AML-193 (cell line): ENCODE measurements at regions not wholly inside any gene's neighbourhood (a gene's known extent, or its start where the extent isn't known, plus 50 kb on each side); places are given as distances from the start of the nearest gene placed in this dataset.
"Not testable (repeated sequence)": the region's sequence is repeated elsewhere in the genome, so short reads cannot be mapped to it uniquely, and the experiment has no call there.

Source experiments
- DNase-seq, 2 experiments: peaks; one replicate each; lab custom pipeline; 2025; lab: John Stamatoyannopoulos, UW

DNA sequence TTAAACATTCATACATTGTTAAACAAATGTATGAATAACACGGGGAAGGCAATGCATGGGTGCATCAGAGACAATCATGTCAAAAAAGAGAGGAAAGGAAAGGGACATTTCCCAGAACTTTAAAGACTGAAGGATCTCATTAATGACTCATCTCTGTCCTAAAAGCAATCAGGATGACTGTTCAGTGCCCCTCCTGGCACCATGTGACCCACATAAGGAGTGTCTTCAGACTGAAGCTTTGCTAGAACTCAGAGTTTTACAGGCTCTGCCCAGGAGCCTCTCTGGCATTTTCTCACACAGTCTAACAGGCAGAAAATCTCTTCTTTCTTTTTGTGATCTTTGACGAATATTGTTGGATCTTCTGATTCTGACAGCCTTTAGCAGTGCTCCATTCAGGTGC is 315.3 kb downstream of the OTUD1 start:
- DNase-seq, result no peak

DNA sequence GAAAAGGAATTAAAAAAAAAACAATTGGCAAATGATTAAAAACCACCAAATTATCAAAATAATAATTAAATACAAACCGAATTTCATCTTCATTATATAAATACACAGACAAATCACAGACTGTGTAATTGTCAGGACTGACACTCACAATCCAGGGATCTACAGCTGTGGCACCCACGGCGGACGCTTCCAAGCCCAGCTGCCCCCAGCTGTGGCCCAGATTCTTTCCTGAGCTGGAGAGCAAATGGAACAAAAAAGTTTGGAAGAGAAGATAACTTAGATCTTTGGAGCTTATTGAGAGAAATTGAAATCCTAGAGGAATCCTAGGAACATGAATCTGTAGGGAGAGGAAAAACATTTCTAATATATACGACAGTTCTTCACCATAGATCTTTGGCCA is 316.1 kb downstream of the OTUD1 start:
- DNase-seq, result no peak

- DNase-seq, result no peak
These were observed 316.7 kb downstream of the OTUD1 start for GRCh38 chr10:23755556-23755955.

DNA sequence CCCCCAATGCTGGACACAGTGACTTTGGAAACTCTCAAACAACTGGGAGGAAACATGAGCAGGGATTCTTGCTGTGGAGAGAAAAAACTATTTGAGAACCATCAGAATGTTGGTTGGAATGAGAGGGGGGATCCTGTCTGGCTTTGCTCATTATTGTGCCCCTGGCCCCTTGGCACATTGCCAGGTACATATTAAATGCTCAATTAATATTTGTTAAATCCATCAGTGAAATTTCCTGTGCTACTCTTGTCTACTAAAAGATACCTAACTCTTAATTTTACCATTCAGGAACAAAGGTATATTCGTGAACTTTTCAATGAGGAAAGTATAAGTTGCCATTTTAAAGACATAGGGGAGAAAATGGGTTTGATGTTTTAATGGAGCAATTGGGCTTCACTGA is 329.4 kb downstream of the OTUD1 start:
- DNase-seq, result no peak

DNA sequence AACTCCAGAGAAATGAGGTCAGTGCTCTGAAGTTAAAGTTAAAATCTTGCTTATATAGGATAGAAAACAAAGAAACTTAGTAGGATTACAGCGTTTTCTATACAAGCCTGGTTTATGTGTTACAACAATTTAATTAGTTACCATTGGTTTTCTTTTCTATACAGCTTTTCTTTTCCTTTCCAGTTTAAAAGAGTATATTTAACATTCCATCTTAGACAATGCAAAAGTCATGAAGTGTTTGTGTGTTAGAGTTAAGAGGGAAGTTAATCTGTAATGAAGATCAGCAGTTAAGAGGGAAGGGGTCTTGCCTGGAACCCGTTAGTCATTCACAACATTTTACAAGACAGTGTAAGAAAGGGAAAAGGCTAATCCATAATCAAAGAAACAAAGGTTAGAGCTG is 338.3 kb downstream of the OTUD1 start:
- DNase-seq, result no peak

- no peak for DNase-seq
These were observed 340.4 kb downstream of the OTUD1 start for GRCh38 chr10:23779301-23779700.

DNA sequence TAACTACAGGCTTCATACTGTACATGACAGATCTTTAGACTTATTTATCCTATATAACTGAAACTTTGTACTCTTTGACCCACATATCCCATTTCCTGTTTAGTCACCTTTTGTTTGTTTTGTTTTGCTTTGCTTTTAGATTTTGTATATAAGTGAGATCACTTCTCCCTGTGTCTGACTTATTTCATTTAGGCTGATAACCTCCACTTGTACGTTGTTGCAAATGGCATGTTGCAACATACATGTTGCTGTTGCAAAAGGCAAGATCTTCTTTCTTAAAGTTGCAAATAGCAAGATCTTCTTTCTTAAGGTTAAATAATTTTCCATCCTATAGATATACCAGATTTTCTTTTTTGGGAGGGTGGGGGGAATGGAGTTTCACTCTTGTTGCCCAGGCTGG is 341.5 kb downstream of the OTUD1 start:
- peak; percentile 31 to 37 for DNase-seq

DNA sequence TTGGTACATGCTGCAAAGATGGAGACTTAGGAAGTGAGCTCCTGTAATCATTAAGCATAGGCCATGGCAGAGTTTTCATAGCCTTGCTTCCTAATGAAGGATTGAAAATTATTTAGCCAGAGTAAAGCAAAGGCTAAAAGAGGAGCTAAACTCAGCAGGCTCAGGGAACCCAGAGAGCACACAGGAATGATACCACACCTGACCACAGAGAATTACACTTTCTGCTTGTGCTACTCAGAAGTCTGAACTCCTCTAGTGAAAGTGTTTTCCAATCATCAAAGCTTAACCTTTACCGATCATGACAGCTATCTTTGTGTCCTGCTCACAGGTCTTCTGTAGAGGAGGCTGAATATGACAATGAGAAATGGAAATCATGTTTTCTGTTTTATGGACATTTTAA is 347.7 kb downstream of the OTUD1 start:
- DNase-seq, result no peak

DNA sequence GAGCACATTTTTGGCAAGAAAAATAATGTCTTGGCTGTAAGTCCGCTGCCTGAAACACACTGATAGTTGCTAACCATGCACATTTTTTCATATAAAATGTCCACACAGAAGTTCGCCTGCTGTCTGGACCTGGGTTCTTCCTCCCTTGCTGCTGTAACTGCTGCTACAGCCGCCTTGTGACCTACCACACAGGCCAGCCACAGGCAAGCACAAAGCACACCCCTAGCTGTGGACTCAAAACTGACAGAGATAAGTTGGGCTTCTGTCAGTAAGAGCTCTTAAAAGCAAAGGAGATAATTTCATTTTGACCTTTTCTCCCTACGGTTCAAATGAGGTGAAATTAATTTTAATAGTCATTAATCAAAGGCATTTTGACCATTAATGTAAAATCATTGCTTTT is 354.7 kb downstream of the OTUD1 start:
- DNase-seq, result no peak

GRCh38 chr10:23797452-23797851 is 358.6 kb downstream of the OTUD1 start:
- DNase-seq, result not testable (repeated sequence)

DNA sequence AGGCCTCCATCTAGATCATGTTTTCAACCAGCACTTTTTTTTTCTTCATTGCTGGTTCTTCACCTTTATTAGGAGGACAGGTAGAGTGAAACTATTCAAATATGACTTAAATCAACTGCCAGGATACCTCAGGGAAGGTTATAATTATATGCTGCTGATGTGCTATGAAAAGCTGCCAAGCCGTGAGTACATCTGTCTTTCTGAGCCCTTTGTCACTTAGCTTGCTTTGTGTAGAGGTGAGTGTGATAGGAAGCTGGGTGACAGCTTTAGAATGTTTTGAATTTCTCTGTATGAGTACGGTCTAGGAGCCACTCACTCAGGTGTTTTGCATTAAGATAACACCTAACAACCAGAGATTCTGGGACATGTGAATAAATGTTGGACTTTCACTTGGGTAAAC is 365.2 kb downstream of the OTUD1 start:
- no peak for DNase-seq

DNA sequence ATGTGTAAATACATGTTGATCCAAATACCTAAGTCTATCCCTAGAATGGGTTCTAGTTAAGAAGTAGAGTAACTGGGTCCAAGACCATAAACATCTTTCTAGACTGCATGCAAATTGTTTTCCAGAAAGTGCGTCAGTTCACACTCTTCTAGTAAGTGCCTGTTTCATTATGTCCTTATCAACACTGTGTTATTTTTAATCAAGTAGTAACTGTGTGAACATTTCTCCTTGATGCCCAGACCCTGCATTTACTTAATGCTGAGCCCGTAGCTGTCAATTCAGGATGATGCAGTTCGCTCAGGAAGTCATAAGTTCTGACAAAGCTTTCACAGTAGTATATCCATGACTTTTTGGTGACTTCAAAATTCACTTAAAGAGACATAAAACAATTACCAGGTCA is 374.8 kb downstream of the OTUD1 start:
- no peak for DNase-seq

DNA sequence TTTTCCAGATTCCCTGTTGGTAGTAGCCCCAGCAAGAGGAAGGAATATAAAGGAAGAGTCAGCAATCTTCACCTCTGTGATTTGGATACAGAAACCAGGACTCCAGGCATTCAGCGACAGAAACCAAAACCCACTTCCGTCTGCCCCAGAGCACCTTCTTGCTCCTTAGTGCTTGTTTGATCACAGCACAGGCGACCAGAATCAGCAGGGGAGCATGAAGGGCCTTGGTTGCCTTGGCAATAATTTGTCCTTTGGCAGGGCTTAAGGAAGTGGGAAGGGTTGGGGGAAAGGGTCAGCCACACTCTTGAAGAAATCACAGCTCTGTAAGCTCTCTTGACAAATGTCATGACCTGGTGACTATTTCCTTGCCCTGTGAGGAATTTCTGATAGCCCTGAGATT is 379.6 kb downstream of the OTUD1 start:
- DNase-seq, result no peak

DNA sequence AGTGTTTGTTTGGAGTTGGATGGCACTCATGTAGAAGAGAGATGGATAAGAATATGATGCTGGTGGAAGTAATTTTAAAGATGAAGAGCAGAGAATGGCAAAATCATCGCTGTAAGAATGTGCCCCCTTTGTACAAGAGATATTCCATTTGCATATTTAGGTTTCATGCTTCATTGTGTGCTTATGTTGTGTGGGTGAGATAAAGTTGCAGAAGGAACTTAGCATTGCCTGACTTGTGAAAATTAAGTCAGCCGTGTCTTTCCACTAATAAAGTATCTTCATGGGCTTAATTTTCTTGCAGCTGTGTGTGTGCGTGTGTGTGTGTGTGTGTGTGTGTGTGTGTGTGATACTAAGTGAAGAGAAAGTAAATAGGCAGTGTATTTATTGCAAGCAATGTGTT is 381.9 kb downstream of the OTUD1 start:
- no peak for DNase-seq

- DNase-seq, result no peak
These were observed 384.1 kb upstream of the KIAA1217 start for GRCh38 chr10:23824822-23825221.

GRCh38 chr10:23826421-23826820 is 382.5 kb upstream of the KIAA1217 start:
- no peak for DNase-seq

- DNase-seq, result no peak
These were observed 379.4 kb upstream of the KIAA1217 start for GRCh38 chr10:23829556-23829955.

DNA sequence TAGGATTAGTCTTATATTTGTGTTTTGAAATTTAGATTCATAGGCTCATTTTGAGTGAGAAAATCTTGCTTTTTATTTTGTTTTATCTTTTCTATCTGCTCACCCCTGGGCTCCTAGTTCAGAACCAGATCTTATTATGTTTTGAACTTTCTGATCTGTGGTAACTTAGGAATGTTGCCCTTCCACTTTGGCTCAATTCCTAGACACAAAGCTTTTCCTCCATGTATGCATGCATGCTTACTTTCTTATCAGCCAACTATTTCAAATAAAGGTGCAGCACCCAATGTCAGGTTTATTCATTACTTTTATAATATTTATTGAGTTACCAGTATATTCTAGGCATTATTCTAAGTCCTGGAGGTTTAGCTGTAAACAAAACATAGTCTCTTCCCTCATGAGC is 374.8 kb upstream of the KIAA1217 start:
- no peak for DNase-seq

DNA sequence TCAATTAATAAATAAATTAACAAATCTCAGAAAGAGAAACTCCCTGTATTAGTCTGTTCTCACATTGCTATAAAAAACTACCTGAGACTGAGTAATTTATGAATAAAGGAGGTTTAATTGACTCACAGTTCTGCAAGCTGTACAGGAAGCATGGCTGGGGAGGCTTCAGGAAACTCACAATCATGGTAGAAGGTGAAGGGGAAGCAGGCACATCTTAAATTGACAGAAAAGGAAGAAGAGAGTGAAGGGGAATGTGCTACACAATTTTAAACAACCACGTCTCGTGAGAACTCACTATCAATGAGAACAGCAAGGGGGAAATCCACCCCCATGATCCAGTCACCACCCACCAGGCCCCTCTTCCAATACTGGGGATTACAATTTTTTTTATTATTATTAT is 358.3 kb upstream of the KIAA1217 start:
- DNase-seq, result no peak

GRCh38 chr10:23859598-23859997 is 349.3 kb upstream of the KIAA1217 start:
- DNase-seq, result no peak

DNA sequence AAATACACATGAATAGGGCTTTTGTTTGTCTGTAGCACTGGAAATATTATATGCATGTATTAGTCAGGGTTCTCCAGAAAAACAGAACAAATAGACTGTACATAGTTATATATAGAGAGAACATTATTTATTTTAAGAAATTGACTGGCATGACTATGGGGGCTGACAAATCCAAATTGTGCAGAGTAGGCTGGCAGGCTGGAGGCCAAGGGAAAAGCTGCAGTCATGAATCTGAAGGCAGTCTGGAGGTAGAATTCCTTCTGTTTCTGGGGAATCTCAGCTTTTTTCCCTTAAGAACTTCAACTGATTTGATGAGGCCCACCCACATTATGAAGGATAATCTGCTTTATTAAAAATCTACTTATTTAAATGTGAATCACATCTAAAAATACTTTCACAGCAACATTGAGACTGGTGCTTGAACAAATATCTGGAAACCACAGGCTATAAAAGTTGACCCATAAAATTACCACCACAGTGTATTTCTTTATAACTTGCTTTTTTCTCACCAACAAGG is 344.2 kb upstream of the KIAA1217 start:
- no peak for DNase-seq

GRCh38 chr10:23866985-23867384 is 342.0 kb upstream of the KIAA1217 start:
- DNase-seq, result not testable (repeated sequence)

GRCh38 chr10:23868121-23868520 is 340.8 kb upstream of the KIAA1217 start:
- DNase-seq, result no peak

GRCh38 chr10:23869548-23869947 is 339.4 kb upstream of the KIAA1217 start:
- DNase-seq, result no peak

DNA sequence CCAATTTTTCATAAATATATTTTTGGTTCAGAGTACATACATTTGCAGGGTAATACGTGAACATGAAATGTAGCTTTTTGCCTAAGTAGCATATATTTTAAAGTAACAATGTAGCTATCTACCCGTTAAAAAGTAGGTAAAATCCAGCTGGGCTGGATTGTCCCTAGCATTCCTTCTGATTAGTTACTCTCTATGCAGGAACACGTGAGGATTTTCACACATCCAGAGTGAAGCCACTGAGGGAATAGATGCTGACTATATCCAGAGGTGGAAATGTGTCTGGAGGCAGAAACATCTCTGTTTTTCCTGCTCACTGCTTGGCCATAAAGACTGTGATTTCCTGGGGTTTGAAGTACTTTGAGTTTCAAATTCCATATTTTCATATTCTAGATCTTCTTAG is 338.9 kb upstream of the KIAA1217 start:
- DNase-seq, result no peak
